ENCODE measurements at regions not wholly inside any gene's neighbourhood (a gene's known extent, or its start where the extent isn't known, plus 50 kb on each side); places are given as distances from the start of the nearest gene placed in this dataset.

GRCh38 chr13:109919715-109920375 is 133.5 kb upstream of the IRS2 start:
- Histone ChIP-seq H3K27ac (ENCODE audit: insufficient read depth in 1 of 2, low read depth in 1 of 2, low read length in 2 of 2, poor library complexity in 1 of 2, severe bottlenecking in 2 of 2) (no peak overlapping the region), H3K4me3 (ENCODE audit: control insufficient read depth in 1 of 7, extremely low read depth in 1 of 7, insufficient read depth in 4 of 7, low read depth in 2 of 7, low read length in 6 of 7) (no peak overlapping the region), H3K36me3 (ENCODE audit: control insufficient read depth in 4 of 4, insufficient read depth in 4 of 4, low read length in 3 of 4) (no peaks in the 10 kb centered on the region), H3K4me1 (ENCODE audit: control extremely low read depth in 1 of 4, control insufficient read depth in 4 of 4, insufficient read depth in 4 of 4, low read length in 3 of 4) (no peaks in the 10 kb centered on the region), H3K9me3 (ENCODE audit: control extremely low read depth in 1 of 5, control insufficient read depth in 4 of 5, insufficient read depth in 2 of 5, low read depth in 1 of 5, low read length in 4 of 5) (no peaks in the 10 kb centered on the region), H3K27me3 (replicated peaks in 2 of 5; ENCODE audit: control insufficient read depth in 4 of 5, insufficient read depth in 5 of 5, low read length in 4 of 5) (peaks cover 0 to 2% (median 0%) of the 10 kb centered on the region in 5 experiments)
- ChIA-PET CTCF (no interaction called here), POLR2A (no interaction called here)
- 93% methylated on average over 2 of the region's 4 CpGs for WGBS (ENCODE audit: insufficient coverage)
- DNase-seq = no peak

GRCh38 chr13:109918179-109918711 is 131.9 kb upstream of the IRS2 start:
- Histone ChIP-seq H3K27me3 (replicated peaks in 2 of 5; ENCODE audit: control insufficient read depth in 4 of 5, insufficient read depth in 5 of 5, low read length in 4 of 5) (peaks cover 0 to 4% (median 0%) of the 10 kb centered on the region in 5 experiments), H3K4me3 (ENCODE audit: control insufficient read depth in 1 of 7, extremely low read depth in 1 of 7, insufficient read depth in 4 of 7, low read depth in 2 of 7, low read length in 6 of 7) (no peak overlapping the region), H3K4me1 (ENCODE audit: control extremely low read depth in 1 of 4, control insufficient read depth in 4 of 4, insufficient read depth in 4 of 4, low read length in 3 of 4) (no peaks in the 10 kb centered on the region), H3K36me3 (ENCODE audit: control insufficient read depth in 4 of 4, insufficient read depth in 4 of 4, low read length in 3 of 4) (no peaks in the 10 kb centered on the region), H3K9me3 (ENCODE audit: control extremely low read depth in 1 of 5, control insufficient read depth in 4 of 5, insufficient read depth in 2 of 5, low read depth in 1 of 5, low read length in 4 of 5) (no peaks in the 10 kb centered on the region), H3K27ac (ENCODE audit: insufficient read depth in 1 of 2, low read depth in 1 of 2, low read length in 2 of 2, poor library complexity in 1 of 2, severe bottlenecking in 2 of 2) (no peak overlapping the region)
- no peak for DNase-seq
- POLR2A ChIA-PET = no interaction called here
- CTCF ChIA-PET = no interaction called here
- 95% methylated on average over 8 of the region's 9 CpGs for WGBS (ENCODE audit: insufficient coverage)

- DNase-seq = no peak
- ChIA-PET POLR2A (no interaction called here), CTCF (no interaction called here)
- Histone ChIP-seq H3K27ac (ENCODE audit: insufficient read depth in 1 of 2, low read depth in 1 of 2, low read length in 2 of 2, poor library complexity in 1 of 2, severe bottlenecking in 2 of 2) (no peak overlapping the region), H3K27me3 (replicated peaks in 2 of 5; ENCODE audit: control insufficient read depth in 4 of 5, insufficient read depth in 5 of 5, low read length in 4 of 5) (peaks cover 0 to 4% (median 0%) of the 10 kb centered on the region in 5 experiments), H3K36me3 (ENCODE audit: control insufficient read depth in 4 of 4, insufficient read depth in 4 of 4, low read length in 3 of 4) (no peaks in the 10 kb centered on the region), H3K4me3 (ENCODE audit: control insufficient read depth in 1 of 7, extremely low read depth in 1 of 7, insufficient read depth in 4 of 7, low read depth in 2 of 7, low read length in 6 of 7) (no peak overlapping the region), H3K9me3 (ENCODE audit: control extremely low read depth in 1 of 5, control insufficient read depth in 4 of 5, insufficient read depth in 2 of 5, low read depth in 1 of 5, low read length in 4 of 5) (no peaks in the 10 kb centered on the region), H3K4me1 (ENCODE audit: control extremely low read depth in 1 of 4, control insufficient read depth in 4 of 4, insufficient read depth in 4 of 4, low read length in 3 of 4) (no peaks in the 10 kb centered on the region)
- WGBS (ENCODE audit: insufficient coverage) = no CpG with 5 or more reads among the region's 1 CpG
Observed at GRCh38 chr13:109917422-109917821, 131.0 kb upstream of the IRS2 start.

- no peak for DNase-seq
- Histone ChIP-seq H3K36me3 (ENCODE audit: control insufficient read depth in 4 of 4, insufficient read depth in 4 of 4, low read length in 3 of 4) (no peaks in the 10 kb centered on the region), H3K4me1 (ENCODE audit: control extremely low read depth in 1 of 4, control insufficient read depth in 4 of 4, insufficient read depth in 4 of 4, low read length in 3 of 4) (no peaks in the 10 kb centered on the region), H3K27me3 (replicated peaks in 2 of 5; ENCODE audit: control insufficient read depth in 4 of 5, insufficient read depth in 5 of 5, low read length in 4 of 5) (peaks cover 0 to 6% (median 4%) of the 10 kb centered on the region in 5 experiments), H3K27ac (ENCODE audit: insufficient read depth in 1 of 2, low read depth in 1 of 2, low read length in 2 of 2, poor library complexity in 1 of 2, severe bottlenecking in 2 of 2) (no peak overlapping the region), H3K4me3 (ENCODE audit: control insufficient read depth in 1 of 7, extremely low read depth in 1 of 7, insufficient read depth in 4 of 7, low read depth in 2 of 7, low read length in 6 of 7) (no peak overlapping the region), H3K9me3 (ENCODE audit: control extremely low read depth in 1 of 5, control insufficient read depth in 4 of 5, insufficient read depth in 2 of 5, low read depth in 1 of 5, low read length in 4 of 5) (peaks cover 0 to 4% (median 0%) of the 10 kb centered on the region in 5 experiments)
- ChIA-PET CTCF (no interaction called here), POLR2A (no interaction called here)
- 43% methylated on average over 2 of the region's 3 CpGs for WGBS (ENCODE audit: insufficient coverage)
Observed at GRCh38 chr13:109913936-109914510, 127.6 kb upstream of the IRS2 start.

- DNase-seq = no peak
- H3K4me3 ChIP-seq (ENCODE audit: control insufficient read depth in 1 of 7, extremely low read depth in 1 of 7, insufficient read depth in 4 of 7, low read depth in 2 of 7, low read length in 6 of 7) = no peak overlapping the region
- no peak overlapping the region for H3K27ac ChIP-seq (ENCODE audit: insufficient read depth in 1 of 2, low read depth in 1 of 2, low read length in 2 of 2, poor library complexity in 1 of 2, severe bottlenecking in 2 of 2)
- WGBS (ENCODE audit: insufficient coverage) = 74% methylated on average over 1 of the region's 1 CpG
- peaks cover 0 to 9% (median 3%) of the 10 kb centered on the region in 5 experiments for H3K9me3 ChIP-seq (ENCODE audit: control extremely low read depth in 1 of 5, control insufficient read depth in 4 of 5, insufficient read depth in 2 of 5, low read depth in 1 of 5, low read length in 4 of 5)
- ChIA-PET CTCF (no interaction called here), POLR2A (no interaction called here)
- no peaks in the 10 kb centered on the region for H3K36me3 ChIP-seq (ENCODE audit: control insufficient read depth in 4 of 4, insufficient read depth in 4 of 4, low read length in 3 of 4)
- no peaks in the 10 kb centered on the region for H3K4me1 ChIP-seq (ENCODE audit: control extremely low read depth in 1 of 4, control insufficient read depth in 4 of 4, insufficient read depth in 4 of 4, low read length in 3 of 4)
- H3K27me3 ChIP-seq (replicated peaks in 2 of 5; ENCODE audit: control insufficient read depth in 4 of 5, insufficient read depth in 5 of 5, low read length in 4 of 5) = peaks cover 0 to 8% (median 4%) of the 10 kb centered on the region in 5 experiments
Observed at GRCh38 chr13:109913186-109913585, 126.8 kb upstream of the IRS2 start.

- DNase-seq = no peak
- ChIA-PET CTCF (no interaction called here), POLR2A (no interaction called here)
- peaks cover 0 to 10% (median 3%) of the 10 kb centered on the region in 5 experiments for H3K9me3 ChIP-seq (ENCODE audit: control extremely low read depth in 1 of 5, control insufficient read depth in 4 of 5, insufficient read depth in 2 of 5, low read depth in 1 of 5, low read length in 4 of 5)
- no peak overlapping the region for H3K4me3 ChIP-seq (ENCODE audit: control insufficient read depth in 1 of 7, extremely low read depth in 1 of 7, insufficient read depth in 4 of 7, low read depth in 2 of 7, low read length in 6 of 7)
- no peak overlapping the region for H3K27ac ChIP-seq (ENCODE audit: insufficient read depth in 1 of 2, low read depth in 1 of 2, low read length in 2 of 2, poor library complexity in 1 of 2, severe bottlenecking in 2 of 2)
- no peaks in the 10 kb centered on the region for H3K36me3 ChIP-seq (ENCODE audit: control insufficient read depth in 4 of 4, insufficient read depth in 4 of 4, low read length in 3 of 4)
- H3K27me3 ChIP-seq (replicated peaks in 2 of 5; ENCODE audit: control insufficient read depth in 4 of 5, insufficient read depth in 5 of 5, low read length in 4 of 5) = peaks cover 0 to 8% (median 4%) of the 10 kb centered on the region in 5 experiments
- 77% methylated on average over 4 of the region's 5 CpGs for WGBS (ENCODE audit: insufficient coverage)
- H3K4me1 ChIP-seq (ENCODE audit: control extremely low read depth in 1 of 4, control insufficient read depth in 4 of 4, insufficient read depth in 4 of 4, low read length in 3 of 4) = no peaks in the 10 kb centered on the region
Observed at GRCh38 chr13:109910194-109910593, 123.8 kb upstream of the IRS2 start.

- no peak overlapping the region for H3K4me3 ChIP-seq (ENCODE audit: control insufficient read depth in 1 of 7, extremely low read depth in 1 of 7, insufficient read depth in 4 of 7, low read depth in 2 of 7, low read length in 6 of 7)
- DNase-seq = no peak
- H3K36me3 ChIP-seq (ENCODE audit: control insufficient read depth in 4 of 4, insufficient read depth in 4 of 4, low read length in 3 of 4) = no peaks in the 10 kb centered on the region
- 89% methylated on average over 2 of the region's 3 CpGs for WGBS (ENCODE audit: insufficient coverage)
- H3K27ac ChIP-seq (ENCODE audit: insufficient read depth in 1 of 2, low read depth in 1 of 2, low read length in 2 of 2, poor library complexity in 1 of 2, severe bottlenecking in 2 of 2) = no peak overlapping the region
- POLR2A ChIA-PET = no interaction called here
- H3K9me3 ChIP-seq (ENCODE audit: control extremely low read depth in 1 of 5, control insufficient read depth in 4 of 5, insufficient read depth in 2 of 5, low read depth in 1 of 5, low read length in 4 of 5) = peaks cover 0 to 10% (median 3%) of the 10 kb centered on the region in 5 experiments
- H3K27me3 ChIP-seq (replicated peaks in 2 of 5; ENCODE audit: control insufficient read depth in 4 of 5, insufficient read depth in 5 of 5, low read length in 4 of 5) = peaks cover 0 to 8% (median 2%) of the 10 kb centered on the region in 5 experiments
- H3K4me1 ChIP-seq (ENCODE audit: control extremely low read depth in 1 of 4, control insufficient read depth in 4 of 4, insufficient read depth in 4 of 4, low read length in 3 of 4) = no peaks in the 10 kb centered on the region
- CTCF ChIA-PET = no interaction called here
Observed at GRCh38 chr13:109906976-109907375, 120.6 kb upstream of the IRS2 start.
